ENCODE measurements at regions not wholly inside any gene's neighbourhood (a gene's known extent, or its start where the extent isn't known, plus 50 kb on each side); places are given as distances from the start of the nearest gene placed in this dataset.
A peak's percentile ranks its signal among the peaks of the same experiment; 100 is the strongest.
"Not testable (repeated sequence)": the region's sequence is repeated elsewhere in the genome, so short reads cannot be mapped to it uniquely, and the experiment has no call there.

DNA sequence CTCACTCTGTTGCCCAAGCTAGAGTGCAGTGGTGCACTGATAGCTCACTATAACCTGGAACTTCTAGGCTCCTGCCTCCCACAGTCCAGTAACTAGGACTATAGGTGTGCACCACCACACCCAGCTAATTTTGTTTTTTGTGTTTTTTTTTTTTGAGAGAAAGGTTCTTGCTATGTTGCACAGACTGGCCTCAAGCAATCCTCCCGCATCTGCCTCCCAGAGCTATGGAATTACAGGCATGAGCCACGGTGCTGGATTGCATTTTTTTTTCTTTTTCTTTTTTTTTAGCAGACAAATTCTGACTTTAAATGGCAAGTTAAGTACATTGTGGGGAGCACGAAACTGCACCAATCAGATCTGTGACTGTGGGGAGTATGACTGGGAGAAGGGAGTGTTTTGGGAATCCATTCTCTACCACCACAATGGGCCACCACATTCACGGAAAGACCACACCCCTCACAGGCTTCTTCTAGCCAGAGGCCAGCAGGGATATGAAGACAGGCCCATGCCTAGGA is 58.1 kb upstream of the MSMB start:
- TF ChIP-seq, protein P1, sequence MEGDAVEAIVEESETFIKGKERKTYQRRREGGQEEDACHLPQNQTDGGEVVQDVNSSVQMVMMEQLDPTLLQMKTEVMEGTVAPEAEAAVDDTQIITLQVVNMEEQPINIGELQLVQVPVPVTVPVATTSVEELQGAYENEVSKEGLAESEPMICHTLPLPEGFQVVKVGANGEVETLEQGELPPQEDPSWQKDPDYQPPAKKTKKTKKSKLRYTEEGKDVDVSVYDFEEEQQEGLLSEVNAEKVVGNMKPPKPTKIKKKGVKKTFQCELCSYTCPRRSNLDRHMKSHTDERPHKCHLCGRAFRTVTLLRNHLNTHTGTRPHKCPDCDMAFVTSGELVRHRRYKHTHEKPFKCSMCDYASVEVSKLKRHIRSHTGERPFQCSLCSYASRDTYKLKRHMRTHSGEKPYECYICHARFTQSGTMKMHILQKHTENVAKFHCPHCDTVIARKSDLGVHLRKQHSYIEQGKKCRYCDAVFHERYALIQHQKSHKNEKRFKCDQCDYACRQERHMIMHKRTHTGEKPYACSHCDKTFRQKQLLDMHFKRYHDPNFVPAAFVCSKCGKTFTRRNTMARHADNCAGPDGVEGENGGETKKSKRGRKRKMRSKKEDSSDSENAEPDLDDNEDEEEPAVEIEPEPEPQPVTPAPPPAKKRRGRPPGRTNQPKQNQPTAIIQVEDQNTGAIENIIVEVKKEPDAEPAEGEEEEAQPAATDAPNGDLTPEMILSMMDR (IDR thresholded peaks at IDR 0.05): no peak
- intact Hi-C loops (cut with DNase I): no loop called here
- peaks cover 6% of the 10 kb centered on the region for H3K4me1 ChIP-seq

DNA sequence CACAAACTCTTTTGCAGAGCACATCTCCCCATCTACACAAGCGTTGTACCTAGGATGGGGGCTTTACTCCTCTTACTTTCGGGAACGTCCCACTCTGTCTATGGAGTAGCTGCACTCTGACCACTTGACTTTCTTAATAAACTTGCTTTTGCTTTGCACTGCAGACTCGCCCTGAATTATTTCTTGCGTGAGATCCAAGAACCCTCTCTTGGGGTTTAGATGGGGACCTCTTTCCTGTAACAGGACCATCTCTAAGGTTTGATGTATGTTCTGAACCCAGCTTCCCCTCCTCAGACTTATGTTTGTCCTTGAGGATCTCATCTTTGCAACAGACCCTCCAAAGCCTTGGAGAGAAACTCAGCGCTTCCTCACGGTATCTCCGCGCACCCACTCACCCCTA is 59.3 kb upstream of the MSMB start:
- ATAC-seq; H3K9me3 ChIP-seq; H3K27me3 ChIP-seq; H3K36me3 ChIP-seq; H3K4me3 ChIP-seq; DNase-seq; intact Hi-C loops (cut with DNase I); H3K27ac ChIP-seq; H3K4me1 ChIP-seq: not testable (repeated sequence)

More for the DNA sequence above, 58.1 kb upstream of the MSMB start:
- no peaks in the 10 kb centered on the region for H3K36me3 ChIP-seq
- H3K4me3 ChIP-seq: no peak overlapping the region
- no peaks in the 10 kb centered on the region for H3K27me3 ChIP-seq
- no peaks in the 10 kb centered on the region for H3K9me3 ChIP-seq
- H3K27ac ChIP-seq: no peak overlapping the region
- ATAC-seq (no peak), DNase-seq (no peak)

DNA sequence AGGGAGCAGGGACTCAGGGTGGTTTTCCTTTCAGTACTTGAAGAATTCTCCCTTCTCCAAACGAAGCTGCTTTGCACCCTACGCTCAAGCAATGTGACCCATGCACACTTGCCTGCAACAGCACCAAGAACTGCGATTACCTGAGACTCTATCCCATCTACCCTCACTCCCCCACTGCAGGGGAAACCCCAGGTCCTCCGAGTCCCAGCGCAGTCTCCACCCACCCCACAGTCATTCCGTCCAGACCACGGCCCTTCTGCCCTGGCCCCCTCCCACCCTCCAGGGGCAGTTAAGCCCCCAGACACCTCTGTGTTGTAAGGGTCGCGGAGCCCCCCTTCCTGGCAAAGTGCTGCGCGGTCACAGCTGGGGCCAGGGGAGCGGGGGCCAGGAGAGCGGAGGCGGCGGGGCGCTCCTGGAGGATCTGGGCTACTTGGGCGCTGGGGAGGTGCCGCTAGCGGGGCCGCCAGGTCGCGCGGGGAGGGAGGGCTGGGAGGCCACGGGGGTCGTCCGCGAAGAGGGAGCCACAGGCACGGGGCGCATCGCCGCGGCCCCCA is 59.9 kb upstream of the MSMB start:
- H3K27me3 ChIP-seq, H3K9me3 ChIP-seq, H3K36me3 ChIP-seq, H3K27ac ChIP-seq, DNase-seq, H3K4me1 ChIP-seq: not testable (repeated sequence)
- H3K4me3 ChIP-seq: peak overlapping the region; percentile 40
- intact Hi-C loops (cut with DNase I): loop anchor here (2.0 kb wide), 1 partner anchor 177 kb away; no protein-coding TSS in a partner anchor
- peak; percentile 30 for ATAC-seq

DNA sequence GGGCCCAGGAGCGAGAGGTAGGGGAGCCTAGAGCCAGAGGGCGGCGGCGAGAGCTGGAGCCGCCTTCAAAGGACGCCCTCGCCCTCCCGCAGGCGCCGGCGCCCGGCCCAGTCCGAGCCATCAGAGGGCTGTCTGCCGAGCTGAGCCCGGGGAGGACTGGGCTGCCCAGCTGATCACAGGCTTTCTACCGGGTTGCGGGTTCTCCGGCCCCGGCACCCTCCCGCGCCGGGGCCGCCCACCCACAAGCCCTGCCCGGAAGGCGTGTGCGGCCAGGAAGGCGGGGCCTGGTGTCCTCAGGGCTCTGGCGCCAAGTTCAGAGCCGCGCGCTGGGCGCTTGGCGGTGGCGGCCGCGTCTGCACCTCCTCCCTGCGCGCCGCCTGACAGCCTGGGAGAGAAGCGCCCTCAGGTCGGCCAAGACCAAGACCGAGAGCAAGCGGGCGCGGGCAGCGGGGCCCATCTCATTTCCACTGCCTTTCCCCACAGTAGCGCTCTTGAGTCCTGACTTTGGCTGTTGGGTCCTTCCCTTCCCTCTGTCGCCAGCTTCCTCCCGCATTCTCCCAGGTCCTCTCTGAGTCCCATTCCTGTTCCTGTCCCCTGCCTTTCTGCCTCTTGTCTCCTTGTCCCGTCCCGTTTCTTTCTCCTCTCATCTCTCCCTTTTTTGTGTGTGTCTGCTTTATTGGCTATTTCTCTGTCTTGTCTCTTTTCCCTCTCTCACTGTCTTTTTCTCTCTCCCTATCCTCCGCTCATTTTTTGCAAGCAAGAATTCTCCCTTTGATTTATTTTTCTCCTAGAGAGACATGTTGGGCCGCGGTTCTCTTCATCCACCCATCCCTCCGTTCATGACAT is 60.6 kb upstream of the MSMB start:
- peak; percentile 98 for ATAC-seq
- peaks cover 6% of the 10 kb centered on the region for H3K4me1 ChIP-seq
- no peaks in the 10 kb centered on the region for H3K36me3 ChIP-seq
- TF ChIP-seq, protein P1 (IDR thresholded peaks at IDR 0.05): peak; percentile 18
- no peaks in the 10 kb centered on the region for H3K9me3 ChIP-seq
- H3K27me3 ChIP-seq: no peaks in the 10 kb centered on the region
- no peak overlapping the region for H3K27ac ChIP-seq
- intact Hi-C loops (cut with DNase I): loop anchor here (2.0 kb wide), 1 partner anchor 176 kb away; no protein-coding TSS in a partner anchor
- DNase-seq: peak; percentile 84
- peak overlapping the region; percentile 40 for H3K4me3 ChIP-seq

DNA sequence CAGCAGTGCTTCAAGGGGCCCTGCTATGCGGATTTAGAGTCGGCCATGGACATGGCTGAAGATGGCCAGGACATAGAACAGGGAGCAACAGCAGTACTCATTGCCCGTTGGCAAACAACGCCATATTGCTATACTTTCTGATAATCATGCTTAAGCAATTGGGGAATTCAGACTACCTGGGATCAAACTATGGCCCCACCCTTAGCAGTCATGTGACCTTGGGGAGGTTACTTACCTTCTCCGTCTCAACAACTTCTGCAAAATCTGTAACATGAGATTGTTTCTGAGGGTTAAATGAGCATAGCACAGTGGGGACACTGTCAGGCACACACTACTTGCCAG is 62.1 kb upstream of the MSMB start:
- H3K27ac ChIP-seq; intact Hi-C loops (cut with DNase I); H3K4me1 ChIP-seq; DNase-seq; ATAC-seq; H3K27me3 ChIP-seq; H3K36me3 ChIP-seq; H3K4me3 ChIP-seq; H3K9me3 ChIP-seq: not testable (repeated sequence)

DNA sequence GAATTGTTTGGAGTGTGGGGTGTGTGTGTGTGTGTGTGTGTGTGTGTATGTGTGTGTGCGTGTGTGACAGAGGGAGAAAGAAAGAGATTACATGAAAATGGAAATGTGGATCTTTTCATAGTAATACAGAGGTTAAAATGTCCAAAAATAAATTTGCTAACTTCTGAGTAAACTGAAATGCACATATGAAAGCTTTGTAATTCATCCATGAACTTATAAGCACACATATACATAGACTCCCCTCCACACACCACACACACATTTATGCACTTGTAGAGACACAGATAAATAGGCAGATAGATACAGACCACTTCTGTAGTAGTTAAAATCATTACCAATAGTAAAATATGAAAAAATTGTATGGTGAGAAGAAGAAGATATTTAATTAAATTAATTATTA is 108.2 kb upstream of the MSMB start:
- H3K27ac ChIP-seq; H3K9me3 ChIP-seq; H3K27me3 ChIP-seq; intact Hi-C loops (cut with DNase I); H3K4me3 ChIP-seq; ATAC-seq; DNase-seq; H3K36me3 ChIP-seq; H3K4me1 ChIP-seq: not testable (repeated sequence)

DNA sequence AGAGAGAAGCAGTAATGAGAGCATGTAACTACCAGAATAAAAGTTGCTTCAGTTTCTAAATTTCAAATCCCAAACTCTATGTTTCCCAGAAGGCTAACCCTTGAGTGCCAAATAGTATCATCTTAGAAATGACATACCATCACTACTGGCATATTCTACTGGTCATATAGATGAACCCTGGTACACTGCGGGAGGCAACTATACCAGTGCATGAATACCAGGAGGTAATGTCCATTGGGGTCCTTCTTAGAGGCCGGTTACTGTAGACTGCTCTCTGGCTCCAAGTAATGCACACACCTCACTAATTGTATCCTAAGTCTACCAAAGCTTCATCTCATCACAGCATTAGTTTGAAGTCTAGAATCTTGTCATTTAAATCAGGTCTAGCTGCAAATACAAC is 108.6 kb upstream of the MSMB start:
- H3K4me1 ChIP-seq; intact Hi-C loops (cut with DNase I); H3K27me3 ChIP-seq; DNase-seq; H3K27ac ChIP-seq; H3K9me3 ChIP-seq; H3K4me3 ChIP-seq; H3K36me3 ChIP-seq: not testable (repeated sequence)
- peak; percentile 37 for ATAC-seq

DNA sequence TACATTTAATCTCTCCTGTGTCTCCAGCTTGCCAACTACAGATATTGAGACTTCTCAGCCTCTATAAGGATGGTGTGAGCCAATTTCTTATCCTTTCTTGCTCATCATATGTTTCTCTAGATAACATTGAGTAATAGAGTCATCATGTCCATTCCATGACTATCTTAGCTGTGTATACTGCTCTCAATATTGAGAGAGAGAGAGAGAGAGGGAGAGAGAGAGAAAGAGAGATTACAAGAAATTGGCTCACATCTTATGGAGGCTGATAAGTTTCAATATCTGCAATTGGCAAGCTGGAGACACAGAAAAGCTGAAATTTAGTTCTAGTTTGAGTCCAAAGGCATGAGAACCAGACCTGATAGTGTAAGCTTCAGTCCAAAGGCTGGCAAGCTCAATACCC is 110.8 kb upstream of the MSMB start:
- H3K27ac ChIP-seq; H3K27me3 ChIP-seq; intact Hi-C loops (cut with DNase I); H3K4me1 ChIP-seq; H3K36me3 ChIP-seq; H3K4me3 ChIP-seq; ATAC-seq; DNase-seq; H3K9me3 ChIP-seq: not testable (repeated sequence)

Measured in upper lobe of right lung (tissue), 1 donor.